ENCODE measurements at regions not wholly inside any gene's neighbourhood (a gene's known extent, or its start where the extent isn't known, plus 50 kb on each side); places are given as distances from the start of the nearest gene placed in this dataset.

GRCh38 chr5:15085671-15086070 is 214.1 kb upstream of the ANKH start:
- TF ChIP-seq TCF12 (IDR thresholded peaks at IDR 0.05; ENCODE audit: low read depth), result no peak
- TF ChIP-seq TEAD4 (IDR thresholded peaks at IDR 0.05), result no peak
- TF ChIP-seq REST (IDR thresholded peaks at IDR 0.05; ENCODE audit: low read depth), result no peak
- no peak for TF ChIP-seq EP300 (IDR thresholded peaks at IDR 0.05; ENCODE audit: borderline replicate concordance)
- no peak for TF ChIP-seq EGR1 (IDR thresholded peaks at IDR 0.05)
- no peak for TF ChIP-seq MAX (IDR thresholded peaks at IDR 0.05)
- TF ChIP-seq FOXM1 (IDR thresholded peaks at IDR 0.05; ENCODE audit: borderline replicate concordance, low read depth), result no peak
- no peak for TF ChIP-seq YY1 (IDR thresholded peaks at IDR 0.05; ENCODE audit: low read depth)

- TF ChIP-seq RAD21 (IDR thresholded peaks at IDR 0.05; ENCODE audit: low read depth) (no peak), TCF12 (IDR thresholded peaks at IDR 0.05; ENCODE audit: low read depth) (no peak), USF1 (IDR thresholded peaks at IDR 0.05) (no peak), TEAD4 (IDR thresholded peaks at IDR 0.05) (no peak), FOXM1 (IDR thresholded peaks at IDR 0.05; ENCODE audit: borderline replicate concordance, low read depth) (no peak), CREB1 (IDR thresholded peaks at IDR 0.05; ENCODE audit: low read depth) (no peak), EP300 (IDR thresholded peaks at IDR 0.05; ENCODE audit: borderline replicate concordance) (no peak), MAX (IDR thresholded peaks at IDR 0.05) (no peak), ZBTB7A (IDR thresholded peaks at IDR 0.05; ENCODE audit: low read depth) (no peak), EGR1 (IDR thresholded peaks at IDR 0.05) (no peak), NFIC (IDR thresholded peaks at IDR 0.05) (no peak), TAF1 (IDR thresholded peaks at IDR 0.05; ENCODE audit: low read depth) (no peak), CEBPB (IDR thresholded peaks at IDR 0.05) (no peak), REST (IDR thresholded peaks at IDR 0.05; ENCODE audit: low read depth) (no peak), YY1 (IDR thresholded peaks at IDR 0.05; ENCODE audit: low read depth) (no peak)
These were observed 210.5 kb upstream of the ANKH start for GRCh38 chr5:15082096-15082495.

GRCh38 chr5:15080219-15080618 is 208.6 kb upstream of the ANKH start:
- no peak for TF ChIP-seq YY1 (IDR thresholded peaks at IDR 0.05; ENCODE audit: low read depth)
- no peak for TF ChIP-seq EGR1 (IDR thresholded peaks at IDR 0.05)
- TF ChIP-seq REST (IDR thresholded peaks at IDR 0.05; ENCODE audit: low read depth), result no peak

- TF ChIP-seq TAF1 (IDR thresholded peaks at IDR 0.05; ENCODE audit: low read depth), result no peak
- TF ChIP-seq REST (IDR thresholded peaks at IDR 0.05; ENCODE audit: low read depth), result no peak
- TF ChIP-seq RAD21 (IDR thresholded peaks at IDR 0.05; ENCODE audit: low read depth), result no peak
- no peak for TF ChIP-seq EP300 (IDR thresholded peaks at IDR 0.05; ENCODE audit: borderline replicate concordance)
- no peak for TF ChIP-seq YY1 (IDR thresholded peaks at IDR 0.05; ENCODE audit: low read depth)
- no peak for TF ChIP-seq USF1 (IDR thresholded peaks at IDR 0.05)
- TF ChIP-seq ZBTB7A (IDR thresholded peaks at IDR 0.05; ENCODE audit: low read depth), result no peak
- no peak for TF ChIP-seq EGR1 (IDR thresholded peaks at IDR 0.05)
- no peak for TF ChIP-seq CREB1 (IDR thresholded peaks at IDR 0.05; ENCODE audit: low read depth)
- no peak for TF ChIP-seq CEBPB (IDR thresholded peaks at IDR 0.05)
- TF ChIP-seq FOXM1 (IDR thresholded peaks at IDR 0.05; ENCODE audit: borderline replicate concordance, low read depth), result no peak
- TF ChIP-seq TCF12 (IDR thresholded peaks at IDR 0.05; ENCODE audit: low read depth), result no peak
- no peak for TF ChIP-seq MAX (IDR thresholded peaks at IDR 0.05)
- TF ChIP-seq NFIC (IDR thresholded peaks at IDR 0.05), result no peak
- TF ChIP-seq TEAD4 (IDR thresholded peaks at IDR 0.05), result no peak
These were observed 208.0 kb upstream of the ANKH start for GRCh38 chr5:15079566-15079965.

Measured in Ishikawa (cell line).